Prostate gland (tissue), 2 donors: ENCODE measurements at regions not wholly inside any gene's neighbourhood (a gene's known extent, or its start where the extent isn't known, plus 50 kb on each side); places are given as distances from the start of the nearest gene placed in this dataset.

Experiments
- DNase-seq: peaks from one replicate; pipeline ENCODE4 v3.0.0-alpha.2; 2019; ENCODE audit warnings: low spot score
- H3K27ac ChIP-seq, 2 donors: fragments of 200-600 bp; sonication (generic); 2 replicates each; pipeline ENCODE4 v1.5.1; 2017 to 2019
- H3K27me3 ChIP-seq: fragments of 200-600 bp; sonication (generic); replicated peaks from 2 replicates; pipeline ENCODE4 v1.5.1; 2019; ENCODE audit not compliant: insufficient read depth
- H3K36me3 ChIP-seq, 2 donors: fragments of 200-600 bp; sonication (generic); 1 replicate in 1 of 2; 2 replicates in 1 of 2; pipeline versions ENCODE4 v1.5.1 to v1.8.1; 2017 to 2019
- H3K4me1 ChIP-seq: fragments of 200-600 bp; sonication (generic); replicated peaks from 2 replicates; pipeline ENCODE4 v1.5.1; 2019
- H3K4me3 ChIP-seq, 2 donors: fragments of 200-600 bp; sonication (generic); 2 replicates each; pipeline ENCODE4 v1.5.1; 2017 to 2019
- H3K9me3 ChIP-seq: fragments of 200-600 bp; sonication (generic); 2 replicates; pipeline ENCODE4 v1.5.1; 2017
- CTCF ChIP-seq, 4 experiments: fragments of 200-600 bp in 2 of 4; fragments of 450-650 bp in 2 of 4; sonication (generic) in 2 of 4; IDR thresholded peaks; 1 replicate in 3 of 4; 2 replicates in 1 of 4; pipeline ENCODE4 v1.5.1; 2016 to 2019; ENCODE audit warnings: antibody characterized with exemption in 4 of 4, mild to moderate bottlenecking in 2 of 4, moderate library complexity in 2 of 4
- POLR2A ChIP-seq: fragments of 450-650 bp; IDR thresholded peaks from one replicate; pipeline ENCODE4 v1.6.1; 2016; ENCODE audit warnings: antibody characterized with exemption, mild to moderate bottlenecking
- POLR2AphosphoS5 ChIP-seq: sonication (generic); formaldehyde crosslinking; IDR thresholded peaks from one replicate; pipeline ENCODE4 v1.6.1; 2017; ENCODE audit warnings: antibody characterized with exemption
- WGBS: methylation state at CpG from one replicate; pipeline ENCODE4 v1.1.5; 2018; 5-methylcytosine and 5-hydroxymethylcytosine counted together
- intact Hi-C: fragments of 100-400 bp; cut with DNase I; formaldehyde crosslinking; loops from one replicate; pipeline ENCODE4 v1.14.2; 2022

GRCh38 chr10:109103278-109103677 is 820.0 kb downstream of the XPNPEP1 start:
- intact Hi-C loops, result no loop called here
- Histone ChIP-seq H3K36me3 (no peaks in the 10 kb centered on the region), H3K27ac (no peak overlapping the region), H3K9me3 (peaks cover 4% of the 10 kb centered on the region), H3K4me3 (no peak overlapping the region), H3K27me3 (no peaks in the 10 kb centered on the region), H3K4me1 (no peaks in the 10 kb centered on the region)
- no peak for DNase-seq
- no peak for TF ChIP-seq POLR2A
- TF ChIP-seq POLR2AphosphoS5, result no peak
- no peak for TF ChIP-seq CTCF (IDR thresholded peaks at IDR 0.05)
- WGBS, result 51% methylated on average over 2 of the region's 2 CpGs

- intact Hi-C loops, result no loop called here
- no peaks in the 10 kb centered on the region for H3K36me3 ChIP-seq
Observed at GRCh38 chr10:109089779-109090178, 833.5 kb downstream of the XPNPEP1 start.

GRCh38 chr10:109071539-109071938 is 851.8 kb downstream of the XPNPEP1 start:
- Histone ChIP-seq H3K36me3 (no peaks in the 10 kb centered on the region), H3K27me3 (no peaks in the 10 kb centered on the region), H3K4me3 (no peak overlapping the region), H3K9me3 (no peaks in the 10 kb centered on the region), H3K4me1 (no peaks in the 10 kb centered on the region), H3K27ac (no peak overlapping the region)
- 28% methylated on average over 2 of the region's 2 CpGs for WGBS
- DNase-seq, result no peak
- no peak for TF ChIP-seq POLR2A
- intact Hi-C loops, result no loop called here

More at GRCh38 chr10:109089779-109090178, 833.5 kb downstream of the XPNPEP1 start:
- H3K9me3 ChIP-seq, result no peaks in the 10 kb centered on the region
- DNase-seq, result no peak
- no peak overlapping the region for H3K4me3 ChIP-seq
- TF ChIP-seq CTCF (IDR thresholded peaks at IDR 0.05) (no peak), POLR2A (no peak), POLR2AphosphoS5 (no peak)
- H3K27ac ChIP-seq, result no peak overlapping the region
- H3K4me1 ChIP-seq, result no peaks in the 10 kb centered on the region
- WGBS, result 37% methylated on average over 3 of the region's 3 CpGs
- H3K27me3 ChIP-seq, result no peaks in the 10 kb centered on the region

- Histone ChIP-seq H3K27me3 (no peaks in the 10 kb centered on the region), H3K36me3 (no peaks in the 10 kb centered on the region), H3K4me3 (no peak overlapping the region), H3K4me1 (no peaks in the 10 kb centered on the region), H3K9me3 (no peaks in the 10 kb centered on the region), H3K27ac (no peak overlapping the region)
- DNase-seq, result no peak
- TF ChIP-seq POLR2AphosphoS5 (no peak), POLR2A (no peak), CTCF (IDR thresholded peaks at IDR 0.05) (no peak)
- intact Hi-C loops, result no loop called here
Observed at GRCh38 chr10:109070492-109070891, 852.8 kb downstream of the XPNPEP1 start.

GRCh38 chr10:109067031-109067430 is 856.3 kb downstream of the XPNPEP1 start:
- no peaks in the 10 kb centered on the region for H3K27me3 ChIP-seq
- no peak for DNase-seq
- H3K4me1 ChIP-seq, result no peaks in the 10 kb centered on the region
- no peaks in the 10 kb centered on the region for H3K9me3 ChIP-seq
- no peaks in the 10 kb centered on the region for H3K36me3 ChIP-seq
- H3K4me3 ChIP-seq, result no peak overlapping the region
- TF ChIP-seq POLR2AphosphoS5 (no peak), CTCF (IDR thresholded peaks at IDR 0.05) (no peak), POLR2A (no peak)
- H3K27ac ChIP-seq, result no peak overlapping the region
- intact Hi-C loops, result no loop called here
